AG04450 (cell line): ENCODE measurements at regions not wholly inside any gene's neighbourhood (a gene's known extent, or its start where the extent isn't known, plus 50 kb on each side); places are given as distances from the start of the nearest gene placed in this dataset.
"Not testable (repeated sequence)": the region's sequence is repeated elsewhere in the genome, so short reads cannot be mapped to it uniquely, and the experiment has no call there.

ENCODE experiments used
- CTCF ChIA-PET: fragments of 300-600, 350-600 bp; formaldehyde crosslinking; extraction: SDS; loops from one replicate; lab custom pipeline; 2022; ENCODE audit warnings: antibody characterized with exemption, inconsistent platforms; lab: Charles Lee
- POLR2A ChIA-PET: fragments of 350-600 bp; formaldehyde crosslinking; extraction: SDS; loops from one replicate; lab custom pipeline; 2021; ENCODE audit warnings: antibody characterized with exemption, inconsistent platforms; lab: Yijun Ruan, JAX
- DNase-seq: peaks from one replicate; pipeline ENCODE4 v3.0.0-alpha.2; 2011; ENCODE audit warnings: low read depth, low spot score
- H3K27ac ChIP-seq: one replicate; pipeline ENCODE4 v1.5.1; 2012; ENCODE audit warnings: low read depth, low read length, control low read depth
- H3K27me3 ChIP-seq: one replicate; pipeline ENCODE4 v1.6.0; 2012; ENCODE audit warnings: low read length; ENCODE audit not compliant: control insufficient read depth, insufficient read depth
- H3K4me3 ChIP-seq: 2 replicates; pipeline ENCODE4 v1.5.1; 2011; ENCODE audit warnings: mild to moderate bottlenecking, low read depth, low read length, control low read depth
- H3K9me3 ChIP-seq: 2 replicates; pipeline ENCODE4 v1.5.1; 2012; ENCODE audit warnings: low read length; ENCODE audit not compliant: control insufficient read depth, insufficient read depth
- TF ChIP-seq, protein P1 (sequence below): IDR thresholded peaks from 2 replicates; pipeline ENCODE4 v1.5.1; 2011; ENCODE audit warnings: low read depth, low read length, control low read depth, inconsistent platforms

DNA sequence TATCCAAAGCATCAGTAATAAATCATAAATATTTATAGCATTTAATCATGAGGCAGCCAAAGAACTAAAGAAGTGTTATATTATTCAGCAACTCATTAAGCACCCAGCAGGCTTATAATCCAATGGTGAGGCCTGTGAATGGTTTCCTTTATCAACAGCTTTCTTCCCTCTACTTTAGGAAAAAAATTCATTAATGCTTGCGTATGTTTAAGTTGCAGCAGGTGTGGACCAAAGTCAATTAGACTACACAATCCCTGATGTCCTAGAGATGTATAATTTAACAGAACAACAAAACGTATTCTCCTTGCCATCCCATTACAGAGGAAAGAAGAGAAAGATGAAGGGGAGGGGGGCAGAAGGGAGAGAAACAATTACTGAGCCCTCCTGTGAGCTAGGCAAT is 87.7 kb upstream of the MAGI3 start:
- no peak overlapping the region for H3K27ac ChIP-seq
- no peak for DNase-seq
- CTCF ChIA-PET = no interaction called here
- H3K4me3 ChIP-seq = no peak overlapping the region
- POLR2A ChIA-PET = no interaction called here
- no peaks in the 10 kb centered on the region for H3K9me3 ChIP-seq
- TF ChIP-seq, protein P1, sequence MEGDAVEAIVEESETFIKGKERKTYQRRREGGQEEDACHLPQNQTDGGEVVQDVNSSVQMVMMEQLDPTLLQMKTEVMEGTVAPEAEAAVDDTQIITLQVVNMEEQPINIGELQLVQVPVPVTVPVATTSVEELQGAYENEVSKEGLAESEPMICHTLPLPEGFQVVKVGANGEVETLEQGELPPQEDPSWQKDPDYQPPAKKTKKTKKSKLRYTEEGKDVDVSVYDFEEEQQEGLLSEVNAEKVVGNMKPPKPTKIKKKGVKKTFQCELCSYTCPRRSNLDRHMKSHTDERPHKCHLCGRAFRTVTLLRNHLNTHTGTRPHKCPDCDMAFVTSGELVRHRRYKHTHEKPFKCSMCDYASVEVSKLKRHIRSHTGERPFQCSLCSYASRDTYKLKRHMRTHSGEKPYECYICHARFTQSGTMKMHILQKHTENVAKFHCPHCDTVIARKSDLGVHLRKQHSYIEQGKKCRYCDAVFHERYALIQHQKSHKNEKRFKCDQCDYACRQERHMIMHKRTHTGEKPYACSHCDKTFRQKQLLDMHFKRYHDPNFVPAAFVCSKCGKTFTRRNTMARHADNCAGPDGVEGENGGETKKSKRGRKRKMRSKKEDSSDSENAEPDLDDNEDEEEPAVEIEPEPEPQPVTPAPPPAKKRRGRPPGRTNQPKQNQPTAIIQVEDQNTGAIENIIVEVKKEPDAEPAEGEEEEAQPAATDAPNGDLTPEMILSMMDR = no peak
- no peaks in the 10 kb centered on the region for H3K27me3 ChIP-seq

DNA sequence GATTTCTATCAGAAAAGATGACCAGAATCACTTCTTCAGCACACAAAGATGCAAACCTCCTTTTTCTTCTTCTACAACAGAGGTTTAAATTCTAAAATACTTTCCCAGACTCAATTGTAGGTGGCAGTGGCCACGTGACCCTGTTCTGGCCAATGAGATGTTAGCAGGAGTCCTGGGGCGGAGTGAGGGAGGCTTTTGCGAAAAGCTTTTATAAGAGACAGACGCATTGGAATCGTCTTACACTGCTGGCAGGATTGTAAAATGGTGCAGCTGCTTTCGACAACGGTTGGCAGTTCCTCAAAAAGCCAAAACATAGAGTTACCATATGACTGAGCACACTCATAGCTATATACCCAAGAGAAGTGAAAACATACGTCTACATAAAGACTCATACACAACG is 87.0 kb upstream of the MAGI3 start:
- TF ChIP-seq, protein P1 = no peak
- DNase-seq = no peak
- ChIA-PET POLR2A (no interaction called here), CTCF (no interaction called here)
- peaks cover 3% of the 10 kb centered on the region for H3K27me3 ChIP-seq
- H3K9me3 ChIP-seq = no peaks in the 10 kb centered on the region
- H3K27ac ChIP-seq = no peak overlapping the region
- no peak overlapping the region for H3K4me3 ChIP-seq

DNA sequence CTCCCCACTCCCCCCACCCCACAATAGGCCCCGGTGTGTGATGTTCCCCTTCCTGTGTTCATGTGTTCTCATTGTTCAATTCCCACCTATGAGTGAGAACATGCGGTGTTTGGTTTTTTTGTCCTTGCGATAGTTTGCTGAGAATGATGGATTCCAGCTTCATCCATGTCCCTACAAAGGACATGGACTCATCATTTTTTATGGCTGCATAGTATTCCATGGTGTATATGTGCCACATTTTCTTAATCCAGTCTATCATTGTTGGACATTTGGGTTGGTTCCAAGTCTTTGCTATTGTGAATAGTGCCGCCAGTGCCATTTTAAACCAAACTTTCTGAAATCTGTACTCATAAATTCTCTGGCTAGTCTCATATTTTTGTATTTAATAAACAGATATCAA is 85.3 kb upstream of the MAGI3 start:
- H3K4me3 ChIP-seq, H3K27ac ChIP-seq, H3K9me3 ChIP-seq, DNase-seq, CTCF ChIA-PET, H3K27me3 ChIP-seq, POLR2A ChIA-PET: not testable (repeated sequence)

DNA sequence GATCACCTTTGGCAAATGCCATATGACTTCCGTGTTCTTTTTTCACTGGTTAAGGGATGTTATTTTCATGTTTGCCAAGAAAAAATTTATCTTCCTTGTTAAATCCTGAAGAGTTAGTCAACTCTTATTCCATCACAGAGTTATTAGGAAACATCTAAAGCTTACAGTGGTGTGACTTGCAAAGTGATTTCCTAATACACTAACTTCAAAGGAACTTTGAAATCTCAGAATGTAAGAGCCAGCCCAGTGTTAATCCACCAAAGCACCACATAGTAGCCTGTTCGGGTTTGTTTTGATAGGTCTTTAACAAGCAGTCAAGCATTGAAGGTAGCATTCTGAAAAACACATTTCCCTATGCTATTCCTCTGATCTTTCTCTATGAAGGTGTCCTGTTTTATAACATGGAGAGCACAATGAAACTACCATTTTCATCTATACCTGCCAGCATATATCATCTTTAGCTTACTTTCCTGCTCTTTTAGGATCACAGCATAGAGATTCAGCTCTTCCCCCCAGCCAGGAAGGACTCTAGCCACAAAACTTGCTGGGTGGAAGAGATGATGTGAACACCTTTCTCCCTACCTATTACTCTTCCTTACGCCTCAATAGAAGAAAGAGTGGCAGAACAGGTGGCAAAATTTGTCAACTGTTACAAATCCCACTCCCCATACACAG is 82.4 kb upstream of the MAGI3 start:
- no peak overlapping the region for H3K27ac ChIP-seq
- DNase-seq = no peak
- CTCF ChIA-PET = no interaction called here
- TF ChIP-seq, protein P1 = no peak
- no peaks in the 10 kb centered on the region for H3K9me3 ChIP-seq
- H3K4me3 ChIP-seq = no peak overlapping the region
- POLR2A ChIA-PET = no interaction called here
- peaks cover 6% of the 10 kb centered on the region for H3K27me3 ChIP-seq

DNA sequence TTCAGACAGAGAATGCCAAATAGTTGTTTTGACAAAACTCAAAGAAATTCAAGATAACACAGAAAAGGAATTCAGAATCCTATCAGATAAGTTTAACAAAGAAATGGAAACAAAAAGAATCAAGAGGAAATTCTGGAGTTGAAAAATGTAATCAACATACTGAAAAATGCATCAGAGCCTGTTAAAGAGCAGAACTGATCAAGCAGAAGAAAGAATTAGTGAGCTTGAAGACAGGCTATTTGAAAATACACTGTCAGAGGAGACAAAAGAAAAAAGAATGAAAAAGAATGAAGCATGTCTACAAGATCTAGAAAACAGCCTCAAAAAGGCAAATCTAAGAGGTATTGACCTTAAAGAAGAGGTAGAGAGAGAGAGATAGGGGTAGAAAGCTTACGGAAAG is 77.7 kb upstream of the MAGI3 start:
- H3K27ac ChIP-seq, DNase-seq, POLR2A ChIA-PET, H3K4me3 ChIP-seq, H3K9me3 ChIP-seq, CTCF ChIA-PET, H3K27me3 ChIP-seq: not testable (repeated sequence)

DNA sequence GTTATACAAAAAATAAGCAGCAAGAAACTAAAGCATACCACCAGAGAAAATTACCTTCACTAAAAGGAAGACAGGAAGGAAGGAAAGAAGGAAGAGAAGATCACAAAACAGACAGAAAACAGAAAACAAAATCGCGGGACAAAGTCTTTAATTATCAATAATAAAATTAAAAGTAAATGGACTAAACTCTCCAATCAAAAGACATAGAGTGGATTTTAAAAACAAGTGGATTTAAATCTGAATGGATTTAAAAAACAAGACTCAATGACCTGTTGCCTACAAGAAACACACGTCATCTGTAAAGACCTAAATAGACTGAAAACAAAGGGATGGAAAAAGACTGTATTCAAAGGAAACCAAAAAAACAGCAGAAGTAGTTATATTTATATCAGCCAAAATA is 75.7 kb upstream of the MAGI3 start:
- H3K27ac ChIP-seq = no peak overlapping the region
- ChIA-PET CTCF (no interaction called here), POLR2A (no interaction called here)
- H3K27me3 ChIP-seq = no peaks in the 10 kb centered on the region
- no peaks in the 10 kb centered on the region for H3K9me3 ChIP-seq
- H3K4me3 ChIP-seq = no peak overlapping the region
- DNase-seq = no peak
- TF ChIP-seq, protein P1 = no peak
